Activated B cell treated with CpG ODN at 0.5 μM for 24 hours (primary cell): ENCODE measurements at regions not wholly inside any gene's neighbourhood (a gene's known extent, or its start where the extent isn't known, plus 50 kb on each side); places are given as distances from the start of the nearest gene placed in this dataset.

Experiments used
- ATAC-seq: fragments of 200-7000 bp; cut with Tn5 transposase; one replicate; pipeline ENCODE4 v1.10.0; 2021; ENCODE audit warnings: low read depth, mild to moderate bottlenecking, moderate library complexity
- CTCF ChIA-PET: fragments of 350-600 bp; sonication (Branson Sonifier 250); formaldehyde crosslinking; loops from one replicate; lab custom pipeline; 2021; ENCODE audit warnings: antibody characterized with exemption; lab: Charles Lee
- POLR2A ChIA-PET: fragments of 350-600 bp; sonication (Branson Sonifier 250); formaldehyde crosslinking; loops from one replicate; lab custom pipeline; 2021; ENCODE audit warnings: antibody characterized with exemption; lab: Charles Lee
- DNase-seq: peaks from one replicate; pipeline ENCODE4 v3.0.0; 2022
- H3K27ac Mint-ChIP-seq: one replicate; pipeline ENCODE4 v1.8.0; 2020; ENCODE audit warnings: mixed read lengths
- H3K27me3 Mint-ChIP-seq: one replicate; pipeline ENCODE4 v1.8.0; 2021; ENCODE audit warnings: mixed read lengths
- H3K36me3 Mint-ChIP-seq: one replicate; pipeline ENCODE4 v1.8.0; 2021; ENCODE audit warnings: low read depth, mixed read lengths
- H3K4me1 Mint-ChIP-seq: one replicate; pipeline ENCODE4 v1.8.0; 2021; ENCODE audit warnings: mixed read lengths
- H3K4me3 Mint-ChIP-seq: one replicate; pipeline ENCODE4 v1.8.0; 2020; ENCODE audit warnings: mild to moderate bottlenecking, mixed read lengths
- H3K9me3 Mint-ChIP-seq: one replicate; pipeline ENCODE4 v1.8.0; 2020; ENCODE audit warnings: mixed read lengths
- intact Hi-C: fragments of 100-400 bp; cut with micrococcal nuclease; formaldehyde crosslinking; loops from one replicate; pipeline ENCODE4 v1.15.1; 2024
- TF ChIP-seq, protein P1 (sequence below): fragments of 200-600 bp; IDR thresholded peaks from one replicate; pipeline ENCODE4 v1.8.0; 2022; ENCODE audit warnings: antibody characterized with exemption, mild to moderate bottlenecking

DNA sequence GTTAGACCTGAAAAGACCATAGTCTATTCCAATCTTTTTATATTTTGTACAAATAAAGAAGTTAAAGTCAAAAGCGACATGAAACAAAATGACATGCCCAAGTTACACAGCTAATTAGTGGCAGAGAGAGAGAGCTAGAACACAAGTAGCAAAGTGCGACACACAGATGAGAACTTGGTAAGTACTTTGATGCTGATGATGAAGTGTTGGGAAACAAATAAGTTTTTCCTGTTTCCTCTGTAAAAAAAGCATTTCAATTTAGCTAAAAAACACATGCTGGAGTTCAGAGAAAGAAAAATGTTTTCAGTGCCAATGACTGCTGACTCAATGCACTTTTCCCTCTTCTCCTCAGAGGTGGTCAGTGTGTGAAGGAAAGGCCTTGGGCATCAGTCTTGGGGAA lies 226.9 kb downstream of the PAX3 start:
- Mint-ChIP-seq H3K4me3 (no peak overlapping the region), H3K27ac (no peak overlapping the region), H3K27me3 (peaks cover 5% of the 10 kb centered on the region), H3K9me3 (no peaks in the 10 kb centered on the region), H3K36me3 (no peaks in the 10 kb centered on the region), H3K4me1 (no peaks in the 10 kb centered on the region)
- CTCF ChIA-PET = interaction anchor here (0.7 kb wide), 1 partner anchor 16 kb away, joined by 3 read pairs; no protein-coding TSS in a partner anchor
- intact Hi-C loops = no loop called here
- DNase-seq = no peak
- TF ChIP-seq, protein P1, sequence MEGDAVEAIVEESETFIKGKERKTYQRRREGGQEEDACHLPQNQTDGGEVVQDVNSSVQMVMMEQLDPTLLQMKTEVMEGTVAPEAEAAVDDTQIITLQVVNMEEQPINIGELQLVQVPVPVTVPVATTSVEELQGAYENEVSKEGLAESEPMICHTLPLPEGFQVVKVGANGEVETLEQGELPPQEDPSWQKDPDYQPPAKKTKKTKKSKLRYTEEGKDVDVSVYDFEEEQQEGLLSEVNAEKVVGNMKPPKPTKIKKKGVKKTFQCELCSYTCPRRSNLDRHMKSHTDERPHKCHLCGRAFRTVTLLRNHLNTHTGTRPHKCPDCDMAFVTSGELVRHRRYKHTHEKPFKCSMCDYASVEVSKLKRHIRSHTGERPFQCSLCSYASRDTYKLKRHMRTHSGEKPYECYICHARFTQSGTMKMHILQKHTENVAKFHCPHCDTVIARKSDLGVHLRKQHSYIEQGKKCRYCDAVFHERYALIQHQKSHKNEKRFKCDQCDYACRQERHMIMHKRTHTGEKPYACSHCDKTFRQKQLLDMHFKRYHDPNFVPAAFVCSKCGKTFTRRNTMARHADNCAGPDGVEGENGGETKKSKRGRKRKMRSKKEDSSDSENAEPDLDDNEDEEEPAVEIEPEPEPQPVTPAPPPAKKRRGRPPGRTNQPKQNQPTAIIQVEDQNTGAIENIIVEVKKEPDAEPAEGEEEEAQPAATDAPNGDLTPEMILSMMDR = no peak
- ATAC-seq = no peak
- POLR2A ChIA-PET = no interaction called here

DNA sequence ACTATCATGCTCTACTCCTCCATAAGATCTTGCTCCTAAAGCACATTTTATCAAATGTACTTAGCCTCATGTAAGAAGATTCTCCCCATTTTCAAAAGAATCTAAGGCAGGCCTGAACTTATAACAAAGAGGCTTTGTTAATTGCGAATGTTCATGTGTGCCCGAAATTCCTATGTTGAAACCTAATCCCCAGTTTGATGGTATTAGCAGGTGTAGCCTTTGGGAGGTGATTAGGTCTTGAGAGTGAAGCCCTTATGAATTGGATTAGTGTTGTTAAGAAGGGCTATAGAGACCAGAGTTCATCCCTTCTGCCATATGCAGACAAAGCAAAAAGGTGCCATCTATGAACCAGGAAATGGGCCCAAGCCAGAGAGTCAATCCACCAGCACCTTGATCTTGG lies 234.5 kb downstream of the PAX3 start:
- H3K9me3 Mint-ChIP-seq = no peaks in the 10 kb centered on the region

DNA sequence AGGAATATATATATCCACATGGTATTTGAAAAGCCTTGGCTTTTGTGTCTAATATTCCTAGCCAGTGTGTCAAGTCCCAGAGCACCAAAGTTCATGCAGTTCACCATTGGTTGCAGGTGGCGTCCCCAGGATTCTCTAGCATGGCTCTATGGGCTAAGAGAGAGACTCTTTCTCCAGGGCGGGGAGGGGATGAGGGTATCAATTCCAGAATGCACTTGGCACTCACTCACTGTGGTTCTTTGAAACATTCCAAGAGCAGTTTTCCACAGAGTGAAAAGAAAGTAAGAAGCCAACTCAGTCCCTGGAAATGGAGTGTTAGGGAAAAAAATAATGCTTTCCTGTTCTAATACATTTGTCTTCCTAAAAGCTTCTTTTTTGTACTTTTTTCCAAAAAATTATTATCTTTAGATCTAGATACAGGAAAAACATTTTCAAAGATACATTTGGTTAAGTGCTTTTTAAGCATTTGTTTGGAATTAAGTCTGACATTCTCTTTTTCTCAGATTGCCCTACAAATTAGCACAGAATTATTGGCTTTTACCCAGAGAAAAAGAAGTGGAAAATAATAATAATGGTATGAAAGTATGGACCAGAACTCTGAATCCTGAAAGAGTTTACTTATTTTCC lies 239.9 kb downstream of the PAX3 start:
- ATAC-seq (no peak), DNase-seq (no peak)
- Mint-ChIP-seq H3K27me3 (peaks cover 8% of the 10 kb centered on the region), H3K9me3 (no peaks in the 10 kb centered on the region), H3K27ac (no peak overlapping the region), H3K4me1 (no peaks in the 10 kb centered on the region), H3K4me3 (no peak overlapping the region), H3K36me3 (no peaks in the 10 kb centered on the region)
- POLR2A ChIA-PET = no interaction called here
- CTCF ChIA-PET = interaction anchor here (1.3 kb wide), 1 partner anchor 11 kb away, joined by 3 read pairs; no protein-coding TSS in a partner anchor
- intact Hi-C loops = no loop called here
- TF ChIP-seq, protein P1 = no peak

More for the DNA sequence above, 234.5 kb downstream of the PAX3 start:
- ChIA-PET CTCF (no interaction called here), POLR2A (no interaction called here)
- TF ChIP-seq, protein P1 = no peak
- H3K27ac Mint-ChIP-seq = no peak overlapping the region
- no peak for ATAC-seq
- no peaks in the 10 kb centered on the region for H3K27me3 Mint-ChIP-seq
- H3K4me1 Mint-ChIP-seq = no peaks in the 10 kb centered on the region
- no peak overlapping the region for H3K4me3 Mint-ChIP-seq
- no peak for DNase-seq
- H3K36me3 Mint-ChIP-seq = no peaks in the 10 kb centered on the region
- intact Hi-C loops = no loop called here

DNA sequence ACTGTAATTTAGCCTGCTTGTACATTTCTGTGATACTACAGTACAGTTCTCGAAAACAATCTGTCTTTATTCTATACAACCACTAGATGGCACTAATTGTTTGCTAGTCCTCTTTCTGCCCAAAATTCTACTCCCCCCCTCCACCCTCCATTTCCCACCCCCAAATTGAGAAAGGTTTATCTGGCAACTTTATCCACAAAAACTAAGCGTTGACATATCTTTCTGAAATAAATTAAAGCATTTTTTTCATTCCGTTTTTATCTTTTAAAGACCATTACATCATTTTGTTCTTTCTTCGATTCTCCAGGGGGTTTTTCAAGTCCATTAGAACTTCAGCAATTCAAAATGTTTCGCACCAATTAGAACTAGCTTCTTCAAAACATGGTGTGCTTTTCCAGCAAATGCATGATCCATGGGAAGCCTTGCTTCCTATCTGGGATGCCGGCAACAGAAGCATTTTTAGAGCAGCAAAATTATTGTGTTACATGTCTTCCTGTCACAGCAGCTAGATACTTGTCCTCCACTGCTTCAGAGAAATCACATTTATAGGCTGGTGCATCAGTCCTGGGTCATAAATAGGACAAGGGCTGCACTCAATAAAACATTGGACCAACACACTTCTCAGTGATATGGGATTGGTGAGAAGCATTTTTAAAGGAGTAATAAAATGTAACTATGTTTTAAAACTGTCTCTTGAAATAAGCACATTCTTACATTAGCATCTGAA lies 241.3 kb downstream of the PAX3 start:
- H3K27ac Mint-ChIP-seq = no peak overlapping the region
- peaks cover 14% of the 10 kb centered on the region for H3K27me3 Mint-ChIP-seq
- no peak overlapping the region for H3K4me3 Mint-ChIP-seq
- POLR2A ChIA-PET = no interaction called here
- TF ChIP-seq, protein P1 = no peak
- H3K9me3 Mint-ChIP-seq = no peaks in the 10 kb centered on the region
- DNase-seq = no peak
- no peaks in the 10 kb centered on the region for H3K36me3 Mint-ChIP-seq
- no peaks in the 10 kb centered on the region for H3K4me1 Mint-ChIP-seq
- intact Hi-C loops = loop anchor here (1.0 to 2.0 kb wide), 2 partner anchors 261 to 505 kb away; no protein-coding TSS in a partner anchor
- no peak for ATAC-seq
- CTCF ChIA-PET = interaction anchor here (0.9 to 1.4 kb wide), 4 partner anchors 8 to 557 kb away, joined by 3 to 5 read pairs (median 4); no protein-coding TSS in a partner anchor

DNA sequence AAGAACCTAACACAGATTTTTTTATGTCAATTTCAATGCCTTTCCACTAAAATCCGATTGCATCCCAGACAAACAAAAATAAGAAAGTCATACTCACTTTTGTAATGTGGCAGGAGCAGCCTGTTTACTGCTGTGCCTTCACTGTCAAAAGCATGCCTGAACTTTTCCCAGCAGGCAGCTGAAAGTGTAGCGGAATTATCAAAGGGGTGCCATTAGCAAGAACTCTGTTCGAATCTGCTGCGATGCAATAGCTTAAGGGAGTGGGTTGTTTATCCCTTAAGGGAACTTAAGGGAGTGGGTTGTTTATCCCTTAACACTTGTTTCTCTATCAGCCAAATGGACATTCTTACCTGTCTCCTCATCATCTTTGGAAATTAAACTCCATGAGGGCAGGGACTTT lies 243.5 kb downstream of the PAX3 start:
- DNase-seq (no peak), ATAC-seq (no peak)
- Mint-ChIP-seq H3K27me3 (peaks cover 14% of the 10 kb centered on the region), H3K9me3 (no peaks in the 10 kb centered on the region), H3K36me3 (no peaks in the 10 kb centered on the region), H3K4me3 (no peak overlapping the region), H3K27ac (no peak overlapping the region), H3K4me1 (no peaks in the 10 kb centered on the region)
- ChIA-PET POLR2A (no interaction called here), CTCF (interaction anchor here (1.2 to 1.6 kb wide), 4 partner anchors 13 to 559 kb away, joined by 3 to 6 read pairs (median 3); no protein-coding TSS in a partner anchor)
- intact Hi-C loops = no loop called here
- TF ChIP-seq, protein P1 = no peak
